ENCODE measurements at regions not wholly inside any gene's neighbourhood (a gene's known extent, or its start where the extent isn't known, plus 50 kb on each side); places are given as distances from the start of the nearest gene placed in this dataset.

GRCh38 chr9:107713470-107713869 is 223.9 kb upstream of the KLF4 start:
- TF ChIP-seq EZH2 (IDR thresholded peaks at IDR 0.05; ENCODE audit: borderline replicate concordance, low read length) = no peak
- no peak for TF ChIP-seq CTCF (IDR thresholded peaks at IDR 0.05; ENCODE audit: low read length)
- Histone ChIP-seq H3K27ac (ENCODE audit: low read depth, low read length, poor library complexity, severe bottlenecking) (no peak overlapping the region), H2AFZ (ENCODE audit: low read length) (no peak overlapping the region), H3K36me3 (ENCODE audit: insufficient read depth, low read length) (no peaks in the 10 kb centered on the region), H3K79me2 (ENCODE audit: insufficient read depth, low read length) (no peaks in the 10 kb centered on the region), H3K4me2 (ENCODE audit: low read length) (no peak overlapping the region), H3K27me3 (ENCODE audit: insufficient read depth, low read length) (no peaks in the 10 kb centered on the region), H3K9ac (ENCODE audit: low read length) (no peak overlapping the region), H3K9me3 (ENCODE audit: low read length) (no peaks in the 10 kb centered on the region), H3F3A (ENCODE audit: insufficient read depth, low read length) (no peaks in the 10 kb centered on the region), H3K9me2 (ENCODE audit: low read depth, low read length) (no peaks in the 10 kb centered on the region), H3K4me1 (ENCODE audit: insufficient read depth, low read length, severe bottlenecking) (no peaks in the 10 kb centered on the region), H3K4me3 (ENCODE audit: low read depth, low read length, poor library complexity, severe bottlenecking) (no peak overlapping the region), H4K20me1 (ENCODE audit: insufficient read depth, low read length) (no peaks in the 10 kb centered on the region)

DNA sequence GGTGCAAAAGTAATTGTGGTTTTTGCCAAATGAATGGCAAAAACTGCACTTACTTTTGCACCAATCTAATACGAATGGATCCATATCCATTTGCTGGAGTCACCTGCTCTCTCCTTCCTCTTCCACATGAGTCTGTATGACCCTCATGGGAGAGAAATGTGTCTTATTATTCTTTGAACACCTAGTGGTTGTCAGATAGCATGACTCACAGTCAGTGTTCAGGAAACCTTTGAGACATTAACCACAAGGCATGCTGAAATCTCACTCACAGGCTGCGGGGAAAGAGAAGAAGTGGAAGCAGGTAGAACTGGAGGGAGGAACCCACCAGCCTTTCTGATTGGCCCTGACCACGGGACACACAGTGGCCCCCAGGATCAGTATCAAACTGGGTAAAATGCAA is 222.8 kb upstream of the KLF4 start:
- Histone ChIP-seq H3K4me1 (ENCODE audit: insufficient read depth, low read length, severe bottlenecking) (no peaks in the 10 kb centered on the region), H3K27ac (ENCODE audit: low read depth, low read length, poor library complexity, severe bottlenecking) (no peak overlapping the region), H3K27me3 (ENCODE audit: insufficient read depth, low read length) (no peaks in the 10 kb centered on the region), H3F3A (ENCODE audit: insufficient read depth, low read length) (no peaks in the 10 kb centered on the region), H3K4me2 (ENCODE audit: low read length) (no peak overlapping the region), H3K79me2 (ENCODE audit: insufficient read depth, low read length) (no peaks in the 10 kb centered on the region), H3K4me3 (ENCODE audit: low read depth, low read length, poor library complexity, severe bottlenecking) (no peak overlapping the region), H3K9me3 (ENCODE audit: low read length) (no peaks in the 10 kb centered on the region), H3K36me3 (ENCODE audit: insufficient read depth, low read length) (no peaks in the 10 kb centered on the region), H4K20me1 (ENCODE audit: insufficient read depth, low read length) (no peaks in the 10 kb centered on the region), H2AFZ (ENCODE audit: low read length) (no peak overlapping the region), H3K9ac (ENCODE audit: low read length) (no peak overlapping the region), H3K9me2 (ENCODE audit: low read depth, low read length) (no peaks in the 10 kb centered on the region)
- no peak for TF ChIP-seq CTCF (IDR thresholded peaks at IDR 0.05; ENCODE audit: low read length)
- TF ChIP-seq EZH2 (IDR thresholded peaks at IDR 0.05; ENCODE audit: borderline replicate concordance, low read length) = no peak

GRCh38 chr9:107711542-107711941 is 222.0 kb upstream of the KLF4 start:
- Histone ChIP-seq H3K36me3 (ENCODE audit: insufficient read depth, low read length) (no peaks in the 10 kb centered on the region), H3K27me3 (ENCODE audit: insufficient read depth, low read length) (no peaks in the 10 kb centered on the region), H3F3A (ENCODE audit: insufficient read depth, low read length) (no peaks in the 10 kb centered on the region), H3K9ac (ENCODE audit: low read length) (no peak overlapping the region), H3K4me1 (ENCODE audit: insufficient read depth, low read length, severe bottlenecking) (no peaks in the 10 kb centered on the region), H3K27ac (ENCODE audit: low read depth, low read length, poor library complexity, severe bottlenecking) (no peak overlapping the region), H4K20me1 (ENCODE audit: insufficient read depth, low read length) (no peaks in the 10 kb centered on the region), H3K4me3 (ENCODE audit: low read depth, low read length, poor library complexity, severe bottlenecking) (no peak overlapping the region), H3K79me2 (ENCODE audit: insufficient read depth, low read length) (no peaks in the 10 kb centered on the region), H3K4me2 (ENCODE audit: low read length) (no peak overlapping the region), H2AFZ (ENCODE audit: low read length) (no peak overlapping the region), H3K9me3 (ENCODE audit: low read length) (no peaks in the 10 kb centered on the region), H3K9me2 (ENCODE audit: low read depth, low read length) (no peaks in the 10 kb centered on the region)
- TF ChIP-seq CTCF (IDR thresholded peaks at IDR 0.05; ENCODE audit: low read length) (no peak), EZH2 (IDR thresholded peaks at IDR 0.05; ENCODE audit: borderline replicate concordance, low read length) (no peak)

All from OCI-LY1 (cell line).